Smooth muscle cell (in vitro differentiated cells): ENCODE measurements at regions not wholly inside any gene's neighbourhood (a gene's known extent, or its start where the extent isn't known, plus 50 kb on each side); places are given as distances from the start of the nearest gene placed in this dataset.

Experiments used
- DNase-seq: peaks from one replicate; lab custom pipeline; 2025; ENCODE audit not compliant: unreplicated experiment; lab: John Stamatoyannopoulos, UW
- H2AFZ ChIP-seq: fragments of 200-600 bp; sonication (generic); 2 replicates; pipeline ENCODE4 v1.6.0; 2016; ENCODE audit warnings: antibody characterized with exemption, low read depth, mild to moderate bottlenecking
- H3F3A ChIP-seq: fragments of 200-600 bp; sonication (generic); 2 replicates; pipeline ENCODE4 v1.6.0; 2017; ENCODE audit warnings: antibody characterized with exemption, low read depth
- H3K27ac ChIP-seq: fragments of 200-600 bp; sonication (generic); 2 replicates; pipeline ENCODE4 v1.5.1; 2016; ENCODE audit warnings: low read depth, mild to moderate bottlenecking
- H3K27me3 ChIP-seq: fragments of 200-600 bp; sonication (generic); 2 replicates; pipeline ENCODE4 v1.6.1; 2016; ENCODE audit warnings: low read depth, mild to moderate bottlenecking
- H3K36me3 ChIP-seq: fragments of 200-600 bp; sonication (generic); 2 replicates; pipeline ENCODE4 v1.5.1; 2016; ENCODE audit warnings: low read depth
- H3K4me1 ChIP-seq: fragments of 200-600 bp; sonication (generic); 2 replicates; pipeline ENCODE4 v1.5.1; 2016; ENCODE audit warnings: low read depth
- H3K4me2 ChIP-seq: fragments of 200-600 bp; sonication (generic); 2 replicates; pipeline ENCODE4 v1.6.0; 2016; ENCODE audit warnings: mild to moderate bottlenecking
- H3K4me3 ChIP-seq: fragments of 200-600 bp; sonication (generic); 2 replicates; pipeline ENCODE4 v1.5.1; 2016; ENCODE audit warnings: mild to moderate bottlenecking
- H3K79me2 ChIP-seq: fragments of 200-600 bp; sonication (generic); 2 replicates; pipeline ENCODE4 v1.6.0; 2016; ENCODE audit warnings: low read depth, mild to moderate bottlenecking
- H3K9ac ChIP-seq: fragments of 200-600 bp; sonication (generic); 2 replicates; pipeline ENCODE4 v1.6.0; 2016; ENCODE audit warnings: low read depth
- H3K9me3 ChIP-seq: fragments of 200-600 bp; sonication (generic); replicated peaks from 2 replicates; pipeline ENCODE4 v1.5.1; 2016; ENCODE audit warnings: low read depth
- H4K20me1 ChIP-seq: fragments of 200-600 bp; sonication (generic); 2 replicates; pipeline ENCODE4 v1.6.0; 2016; ENCODE audit warnings: low read depth
- CTCF ChIP-seq: fragments of 200-600 bp; sonication (generic); IDR thresholded peaks from 2 replicates; pipeline ENCODE4 v1.5.1; 2017; ENCODE audit warnings: borderline replicate concordance, mild to moderate bottlenecking, antibody characterized with exemption; ENCODE audit not compliant: insufficient read depth, poor library complexity, severe bottlenecking
- WGBS: methylation state at CpG from one replicate; pipeline ENCODE4 v1.1.7; 2016; ENCODE audit warnings: low lambda C conversion rate; 5-methylcytosine and 5-hydroxymethylcytosine counted together

GRCh38 chr3:182413061-182413460 lies 380.2 kb upstream of the ATP11B start:
- 91% methylated on average over 1 of the region's 1 CpG for WGBS
- Histone ChIP-seq H3K27me3 (no peaks in the 10 kb centered on the region), H3K27ac (no peak overlapping the region), H3K4me1 (no peaks in the 10 kb centered on the region), H3K4me3 (no peak overlapping the region), H3F3A (no peaks in the 10 kb centered on the region), H2AFZ (no peak overlapping the region), H3K36me3 (no peaks in the 10 kb centered on the region), H3K9me3 (no peaks in the 10 kb centered on the region), H3K9ac (no peak overlapping the region), H3K4me2 (no peak overlapping the region), H3K79me2 (no peaks in the 10 kb centered on the region), H4K20me1 (no peaks in the 10 kb centered on the region)
- DNase-seq, result no peak
- no peak for TF ChIP-seq CTCF

- no peak overlapping the region for H3K4me3 ChIP-seq
- no peak overlapping the region for H3K4me2 ChIP-seq
- H3K36me3 ChIP-seq, result no peaks in the 10 kb centered on the region
- no peaks in the 10 kb centered on the region for H4K20me1 ChIP-seq
- no peak overlapping the region for H3K9ac ChIP-seq
- H3K9me3 ChIP-seq, result no peaks in the 10 kb centered on the region
- no peaks in the 10 kb centered on the region for H3F3A ChIP-seq
- DNase-seq, result no peak
- no peaks in the 10 kb centered on the region for H3K79me2 ChIP-seq
- H3K27ac ChIP-seq, result no peak overlapping the region
- TF ChIP-seq CTCF, result no peak
- H2AFZ ChIP-seq, result no peak overlapping the region
- no peaks in the 10 kb centered on the region for H3K27me3 ChIP-seq
- H3K4me1 ChIP-seq, result no peaks in the 10 kb centered on the region
- WGBS, result 74% methylated on average over 1 of the region's 1 CpG
These were observed 379.6 kb upstream of the ATP11B start for GRCh38 chr3:182413682-182414081.

DNA sequence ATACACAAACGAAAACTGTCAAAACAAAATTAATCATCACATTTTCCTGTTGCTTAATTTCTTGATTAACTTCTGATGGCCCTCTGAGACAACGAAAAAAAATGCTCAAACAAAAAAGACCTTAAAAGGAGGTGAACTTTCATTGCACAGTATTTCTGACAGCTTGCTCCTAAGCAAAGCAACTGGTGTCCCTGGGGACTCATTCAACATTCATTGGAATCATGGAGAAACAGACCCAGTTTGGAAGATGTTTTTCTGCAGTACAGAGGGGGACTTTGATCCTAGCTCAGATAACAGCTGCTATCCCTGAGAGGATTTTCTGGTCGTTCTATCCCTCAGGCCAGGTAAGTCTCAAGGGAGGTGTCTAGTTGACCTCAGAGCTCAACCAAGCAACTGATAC lies 378.7 kb upstream of the ATP11B start:
- 51% methylated on average over 3 of the region's 3 CpGs for WGBS
- Histone ChIP-seq H4K20me1 (no peaks in the 10 kb centered on the region), H2AFZ (no peak overlapping the region), H3K4me2 (no peak overlapping the region), H3K9ac (no peak overlapping the region), H3F3A (no peaks in the 10 kb centered on the region), H3K4me1 (no peaks in the 10 kb centered on the region), H3K27ac (no peak overlapping the region), H3K79me2 (no peaks in the 10 kb centered on the region), H3K9me3 (no peaks in the 10 kb centered on the region), H3K4me3 (no peak overlapping the region), H3K27me3 (no peaks in the 10 kb centered on the region), H3K36me3 (no peaks in the 10 kb centered on the region)
- no peak for TF ChIP-seq CTCF
- no peak for DNase-seq

DNA sequence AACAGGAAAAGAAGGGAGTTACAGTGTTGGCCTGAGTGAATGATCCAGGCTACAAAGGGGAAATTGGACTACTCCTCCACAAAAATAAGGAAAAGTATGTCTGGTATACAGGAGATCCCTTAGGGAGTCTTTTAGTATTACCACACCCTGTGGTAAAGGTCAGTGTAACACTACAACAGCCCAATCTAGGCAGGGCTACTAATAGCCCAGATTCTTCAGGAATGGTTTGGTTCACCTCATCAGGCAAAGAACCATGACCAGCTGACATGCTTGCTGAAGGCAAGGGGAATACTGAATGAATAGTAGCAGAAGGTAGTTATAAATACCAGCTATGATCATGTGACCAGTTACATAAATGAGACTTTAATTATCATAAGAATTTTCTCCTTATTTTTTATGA lies 372.6 kb upstream of the ATP11B start:
- H2AFZ ChIP-seq, result no peak overlapping the region
- no peaks in the 10 kb centered on the region for H3F3A ChIP-seq
- TF ChIP-seq CTCF, result no peak
- no peaks in the 10 kb centered on the region for H3K4me1 ChIP-seq
- no peak for DNase-seq
- no peaks in the 10 kb centered on the region for H4K20me1 ChIP-seq
- no peak overlapping the region for H3K4me2 ChIP-seq
- H3K4me3 ChIP-seq, result no peak overlapping the region
- H3K27me3 ChIP-seq, result no peaks in the 10 kb centered on the region
- no peaks in the 10 kb centered on the region for H3K36me3 ChIP-seq
- no peaks in the 10 kb centered on the region for H3K79me2 ChIP-seq
- H3K9ac ChIP-seq, result no peak overlapping the region
- H3K27ac ChIP-seq, result no peak overlapping the region
- no peaks in the 10 kb centered on the region for H3K9me3 ChIP-seq
